NCI-H748 treated with DMSO at 0.1 percent for 48 hours (cell line): ENCODE measurements at regions not wholly inside any gene's neighbourhood (a gene's known extent, or its start where the extent isn't known, plus 50 kb on each side); places are given as distances from the start of the nearest gene placed in this dataset.
"Not testable (repeated sequence)": the region's sequence is repeated elsewhere in the genome, so short reads cannot be mapped to it uniquely, and the experiment has no call there.

Source experiments
- DNase-seq: peaks from one replicate; lab custom pipeline; 2025; lab: John Stamatoyannopoulos, UW

- no peak for DNase-seq
Measured at GRCh38 chr16:48997946-48998345, 283.7 kb downstream of the CBLN1 start.

- no peak for DNase-seq
Measured at GRCh38 chr16:48997081-48997615, 284.5 kb downstream of the CBLN1 start.

GRCh38 chr16:48978501-48978900 is 303.1 kb downstream of the CBLN1 start:
- no peak for DNase-seq

- DNase-seq, result no peak
Measured at GRCh38 chr16:48972236-48972635, 309.4 kb downstream of the CBLN1 start.

- no peak for DNase-seq
Measured at GRCh38 chr16:48971571-48972077, 310.0 kb downstream of the CBLN1 start.

- no peak for DNase-seq
Measured at GRCh38 chr16:48970216-48970615, 311.4 kb downstream of the CBLN1 start.

GRCh38 chr16:48969611-48970010 is 312.0 kb downstream of the CBLN1 start:
- no peak for DNase-seq

GRCh38 chr16:48965386-48965785 is 316.3 kb downstream of the CBLN1 start:
- peak; percentile 80 for DNase-seq

GRCh38 chr16:48963901-48964615 is 317.6 kb downstream of the CBLN1 start:
- no peak for DNase-seq

GRCh38 chr16:48963306-48963705 is 318.3 kb downstream of the CBLN1 start:
- no peak for DNase-seq

GRCh38 chr16:48961546-48961945 is 320.1 kb downstream of the CBLN1 start:
- no peak for DNase-seq

GRCh38 chr16:48960830-48961229 is 320.8 kb downstream of the CBLN1 start:
- DNase-seq, result no peak

- no peak for DNase-seq
Measured at GRCh38 chr16:48959747-48960146, 321.9 kb downstream of the CBLN1 start.

- no peak for DNase-seq
Measured at GRCh38 chr16:48959204-48959603, 322.4 kb downstream of the CBLN1 start.

GRCh38 chr16:48958681-48959080 is 323.0 kb downstream of the CBLN1 start:
- DNase-seq, result no peak

- no peak for DNase-seq
Measured at GRCh38 chr16:48956620-48957019, 325.0 kb downstream of the CBLN1 start.

GRCh38 chr16:48955837-48956236 is 325.8 kb downstream of the CBLN1 start:
- no peak for DNase-seq

- DNase-seq, result not testable (repeated sequence)
Measured at GRCh38 chr16:48951621-48952125, 330.0 kb downstream of the CBLN1 start.

GRCh38 chr16:48950184-48950583 is 331.5 kb downstream of the CBLN1 start:
- no peak for DNase-seq

- no peak for DNase-seq
Measured at GRCh38 chr16:48949636-48950035, 332.0 kb downstream of the CBLN1 start.

GRCh38 chr16:48948911-48949310 is 332.7 kb downstream of the CBLN1 start:
- no peak for DNase-seq

GRCh38 chr16:48947371-48947713 is 334.3 kb downstream of the CBLN1 start:
- DNase-seq, result no peak

- no peak for DNase-seq
Measured at GRCh38 chr16:48946686-48947370, 334.8 kb downstream of the CBLN1 start.
